HG03025 (cell line): ENCODE measurements at regions not wholly inside any gene's neighbourhood (a gene's known extent, or its start where the extent isn't known, plus 50 kb on each side); places are given as distances from the start of the nearest gene placed in this dataset.

Source experiments
- ATAC-seq: cut with Tn5 transposase; IDR thresholded peaks from one replicate; pipeline ENCODE4 v1.9.1; 2021; ENCODE audit warnings: mild to moderate bottlenecking, moderate library complexity; ENCODE audit not compliant: unreplicated experiment, low FRiP score

- no peak for ATAC-seq
Measured at GRCh38 chr3:107970993-107971580, 119.7 kb downstream of the CD47 start.

GRCh38 chr3:107969994-107970819 lies 120.6 kb downstream of the CD47 start:
- ATAC-seq = no peak

- ATAC-seq = no peak
Measured at GRCh38 chr3:107969525-107969924, 121.3 kb downstream of the CD47 start.

GRCh38 chr3:107966276-107966675 lies 124.6 kb downstream of the CD47 start:
- no peak for ATAC-seq

- ATAC-seq = no peak
Measured at GRCh38 chr3:107965136-107965655, 125.6 kb downstream of the CD47 start.

- no peak for ATAC-seq
Measured at GRCh38 chr3:107963581-107963980, 127.2 kb downstream of the CD47 start.

GRCh38 chr3:107962946-107963345 lies 127.9 kb downstream of the CD47 start:
- ATAC-seq = no peak

GRCh38 chr3:107962037-107962436 lies 128.8 kb downstream of the CD47 start:
- ATAC-seq = no peak

GRCh38 chr3:107959550-107960154 lies 131.2 kb downstream of the CD47 start:
- no peak for ATAC-seq

- no peak for ATAC-seq
Measured at GRCh38 chr3:107958146-107958545, 132.7 kb downstream of the CD47 start.

- no peak for ATAC-seq
Measured at GRCh38 chr3:107956991-107957900, 133.6 kb downstream of the CD47 start.

- ATAC-seq = no peak
Measured at GRCh38 chr3:107954845-107955244, 136.0 kb downstream of the CD47 start.

- no peak for ATAC-seq
Measured at GRCh38 chr3:107953722-107954121, 137.1 kb downstream of the CD47 start.

GRCh38 chr3:107951126-107951525 lies 139.7 kb downstream of the CD47 start:
- no peak for ATAC-seq

GRCh38 chr3:107950417-107950816 lies 140.4 kb downstream of the CD47 start:
- ATAC-seq = no peak

GRCh38 chr3:107949394-107949970 lies 141.3 kb downstream of the CD47 start:
- ATAC-seq = no peak

GRCh38 chr3:107947203-107947602 lies 143.6 kb downstream of the CD47 start:
- ATAC-seq = no peak

GRCh38 chr3:107946700-107947099 lies 144.1 kb downstream of the CD47 start:
- ATAC-seq = no peak

- no peak for ATAC-seq
Measured at GRCh38 chr3:107945417-107946094, 145.3 kb downstream of the CD47 start.
